ENCODE measurements at regions not wholly inside any gene's neighbourhood (a gene's known extent, or its start where the extent isn't known, plus 50 kb on each side); places are given as distances from the start of the nearest gene placed in this dataset.
A peak's percentile ranks its signal among the peaks of the same experiment; 100 is the strongest.

DNA sequence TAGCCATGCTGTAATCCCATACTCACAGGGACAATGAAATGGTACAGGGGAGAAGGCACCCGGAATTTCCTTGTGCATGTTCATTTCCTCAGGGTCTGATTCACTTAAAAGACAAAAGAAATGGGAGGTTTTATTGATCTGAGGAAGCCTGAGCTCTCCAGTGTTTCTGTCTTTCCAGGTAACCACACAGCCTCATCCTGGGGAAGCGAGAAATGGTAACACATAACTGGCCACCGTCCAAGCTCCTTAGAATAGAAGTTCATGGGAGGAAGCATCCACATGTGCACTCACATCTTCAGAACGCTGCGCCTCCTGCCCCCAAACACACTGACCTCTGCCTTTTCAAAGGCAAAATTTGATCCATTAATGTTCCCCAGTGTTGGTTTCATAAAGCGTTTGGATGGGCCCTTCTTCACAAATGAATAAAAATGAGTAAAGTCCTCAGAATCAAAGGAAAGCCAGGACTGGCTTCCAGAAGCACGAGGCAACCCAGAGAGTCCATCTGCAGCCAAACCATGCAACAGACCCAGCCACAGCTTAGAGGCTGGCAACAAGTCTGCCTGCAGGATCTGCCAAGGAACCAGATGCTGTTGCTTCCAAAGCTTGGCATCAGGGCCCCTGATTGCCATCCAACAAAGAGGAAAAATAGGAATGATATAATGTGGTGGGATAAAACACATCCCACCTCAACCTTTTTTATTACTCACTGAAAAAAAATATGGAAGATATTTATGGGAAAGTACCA, 120.3 kb downstream of the ZBTB18 start:
- H3K4me2 ChIP-seq (ENCODE audit: low read length), result no peak overlapping the region
- no peak overlapping the region for H3K4me3 ChIP-seq (ENCODE audit: low read length)
- H3K9me2 ChIP-seq (replicated peaks; ENCODE audit: low read length), result no peaks in the 10 kb centered on the region
- POLR2A ChIA-PET (ENCODE audit: unreplicated experiment), result no interaction called here
- ATAC-seq, result no peak
- intact Hi-C loops (cut with micrococcal nuclease), result no loop called here
- H3K79me2 ChIP-seq (ENCODE audit: low read length), result no peaks in the 10 kb centered on the region
- no peaks in the 10 kb centered on the region for H4K20me1 ChIP-seq (ENCODE audit: low read length)
- no peaks in the 10 kb centered on the region for H3K9me3 ChIP-seq (ENCODE audit: low read length)
- H3F3A ChIP-seq (ENCODE audit: low read length, unreplicated experiment), result no peaks in the 10 kb centered on the region
- DNase-seq, result no peak
- H3K27me3 ChIP-seq (ENCODE audit: low read length), result no peaks in the 10 kb centered on the region
- no peak overlapping the region for H2AFZ ChIP-seq (ENCODE audit: low read length)
- CTCF ChIA-PET, result interaction anchor here (0.7 kb wide), 1 partner anchor 172 kb away, joined by 4 read pairs; no protein-coding TSS in a partner anchor
- TF ChIP-seq EZH2phosphoT487 (IDR thresholded peaks at IDR 0.05; ENCODE audit: borderline replicate concordance, low read length) (no peak), EZH2 (IDR thresholded peaks at IDR 0.05; ENCODE audit: low read length, unreplicated experiment) (no peak)
- TF ChIP-seq, protein P1, sequence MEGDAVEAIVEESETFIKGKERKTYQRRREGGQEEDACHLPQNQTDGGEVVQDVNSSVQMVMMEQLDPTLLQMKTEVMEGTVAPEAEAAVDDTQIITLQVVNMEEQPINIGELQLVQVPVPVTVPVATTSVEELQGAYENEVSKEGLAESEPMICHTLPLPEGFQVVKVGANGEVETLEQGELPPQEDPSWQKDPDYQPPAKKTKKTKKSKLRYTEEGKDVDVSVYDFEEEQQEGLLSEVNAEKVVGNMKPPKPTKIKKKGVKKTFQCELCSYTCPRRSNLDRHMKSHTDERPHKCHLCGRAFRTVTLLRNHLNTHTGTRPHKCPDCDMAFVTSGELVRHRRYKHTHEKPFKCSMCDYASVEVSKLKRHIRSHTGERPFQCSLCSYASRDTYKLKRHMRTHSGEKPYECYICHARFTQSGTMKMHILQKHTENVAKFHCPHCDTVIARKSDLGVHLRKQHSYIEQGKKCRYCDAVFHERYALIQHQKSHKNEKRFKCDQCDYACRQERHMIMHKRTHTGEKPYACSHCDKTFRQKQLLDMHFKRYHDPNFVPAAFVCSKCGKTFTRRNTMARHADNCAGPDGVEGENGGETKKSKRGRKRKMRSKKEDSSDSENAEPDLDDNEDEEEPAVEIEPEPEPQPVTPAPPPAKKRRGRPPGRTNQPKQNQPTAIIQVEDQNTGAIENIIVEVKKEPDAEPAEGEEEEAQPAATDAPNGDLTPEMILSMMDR (conservative IDR thresholded peaks at IDR 0.05; ENCODE audit: low read depth, low read length), result no peak
- no peak overlapping the region for H3K27ac ChIP-seq (ENCODE audit: low read length)
- peaks cover 8% of the 10 kb centered on the region; the same call in 1 of the 2 replicates for H3K4me1 ChIP-seq (ENCODE audit: insufficient read depth, low read length)
- BruUV-seq (replicated peaks), result no TSS peak
- no peak overlapping the region for H3K9ac ChIP-seq (ENCODE audit: low read length)
- no peaks in the 10 kb centered on the region for H3K36me3 ChIP-seq (ENCODE audit: low read depth, low read length)

DNA sequence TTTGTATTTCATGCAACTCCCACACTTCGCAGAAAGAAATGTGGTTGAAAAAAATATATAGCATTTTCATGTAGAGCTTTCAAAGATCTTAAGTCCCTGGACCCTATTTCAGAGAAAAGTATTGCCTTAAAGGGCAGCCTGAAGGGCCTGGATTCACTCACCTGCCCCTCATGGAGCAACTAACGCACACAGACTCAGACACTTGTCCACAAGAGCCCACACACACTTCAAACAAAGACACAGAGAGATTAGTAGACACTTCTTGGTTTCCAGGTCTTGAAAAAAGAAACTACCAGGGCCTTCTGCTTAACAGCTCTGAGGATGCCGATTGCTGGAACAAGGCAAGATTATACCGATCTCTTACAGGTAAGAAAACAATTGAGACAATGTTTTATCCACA, 122.2 kb downstream of the ZBTB18 start:
- Histone ChIP-seq H3K27ac (ENCODE audit: low read length) (no peak overlapping the region), H3K4me1 (ENCODE audit: insufficient read depth, low read length) (peaks cover 11% of the 10 kb centered on the region; the same call in 1 of the 2 replicates), H3K79me2 (ENCODE audit: low read length) (no peaks in the 10 kb centered on the region), H3K27me3 (ENCODE audit: low read length) (no peaks in the 10 kb centered on the region), H2AFZ (ENCODE audit: low read length) (0 out of 2 replicates have a peak overlapping the region, but pooled peaks have one; percentile 15), H3K9me3 (ENCODE audit: low read length) (no peaks in the 10 kb centered on the region), H3K36me3 (ENCODE audit: low read depth, low read length) (no peaks in the 10 kb centered on the region), H3K9ac (ENCODE audit: low read length) (no peak overlapping the region), H4K20me1 (ENCODE audit: low read length) (no peaks in the 10 kb centered on the region), H3K4me3 (ENCODE audit: low read length) (no peak overlapping the region), H3K9me2 (replicated peaks; ENCODE audit: low read length) (no peaks in the 10 kb centered on the region), H3F3A (ENCODE audit: low read length, unreplicated experiment) (no peaks in the 10 kb centered on the region), H3K4me2 (ENCODE audit: low read length) (no peak overlapping the region)
- DNase-seq, result no peak
- CTCF ChIA-PET, result no interaction called here
- POLR2A ChIA-PET (ENCODE audit: unreplicated experiment), result no interaction called here
- no TSS peak for BruUV-seq (replicated peaks)
- TF ChIP-seq, protein P1 (conservative IDR thresholded peaks at IDR 0.05; ENCODE audit: low read depth, low read length), result no peak
- TF ChIP-seq EZH2phosphoT487 (IDR thresholded peaks at IDR 0.05; ENCODE audit: borderline replicate concordance, low read length) (no peak), EZH2 (IDR thresholded peaks at IDR 0.05; ENCODE audit: low read length, unreplicated experiment) (no peak)
- intact Hi-C loops (cut with micrococcal nuclease), result no loop called here
- ATAC-seq, result no peak

DNA sequence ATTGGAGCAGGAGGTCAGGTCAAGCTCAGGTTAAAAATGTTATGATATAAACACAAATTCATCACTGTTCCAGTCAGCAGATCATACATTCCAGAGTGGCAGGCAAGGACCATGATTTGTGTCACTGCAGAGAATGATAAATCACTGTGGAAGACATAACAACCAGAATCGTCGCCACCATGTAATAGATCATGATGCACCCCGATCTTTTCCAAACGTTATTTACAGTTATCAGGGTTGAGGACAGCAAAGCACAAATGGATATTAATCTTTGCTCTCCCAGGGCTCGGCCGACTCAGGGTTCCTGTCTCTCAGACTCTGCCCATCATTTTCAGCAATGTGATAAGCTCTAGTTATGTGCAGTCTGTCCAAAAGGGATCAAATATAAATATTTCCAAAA, 122.7 kb downstream of the ZBTB18 start:
- no peaks in the 10 kb centered on the region for H3K9me3 ChIP-seq (ENCODE audit: low read length)
- H3K4me2 ChIP-seq (ENCODE audit: low read length), result no peak overlapping the region
- no peaks in the 10 kb centered on the region for H3K36me3 ChIP-seq (ENCODE audit: low read depth, low read length)
- no TSS peak for BruUV-seq (replicated peaks)
- no peaks in the 10 kb centered on the region for H3K79me2 ChIP-seq (ENCODE audit: low read length)
- 0 out of 2 replicates have a peak overlapping the region, but pooled peaks have one; percentile 15 for H2AFZ ChIP-seq (ENCODE audit: low read length)
- TF ChIP-seq EZH2 (IDR thresholded peaks at IDR 0.05; ENCODE audit: low read length, unreplicated experiment), result no peak
- TF ChIP-seq, protein P1 (conservative IDR thresholded peaks at IDR 0.05; ENCODE audit: low read depth, low read length), result no peak
- TF ChIP-seq EZH2phosphoT487 (IDR thresholded peaks at IDR 0.05; ENCODE audit: borderline replicate concordance, low read length), result no peak
- H3K27ac ChIP-seq (ENCODE audit: low read length), result no peak overlapping the region
- CTCF ChIA-PET, result no interaction called here
- H3K4me3 ChIP-seq (ENCODE audit: low read length), result no peak overlapping the region
- H3K4me1 ChIP-seq (ENCODE audit: insufficient read depth, low read length), result peaks cover 11% of the 10 kb centered on the region; the same call in 1 of the 2 replicates
- no peaks in the 10 kb centered on the region for H3F3A ChIP-seq (ENCODE audit: low read length, unreplicated experiment)
- ATAC-seq (no peak), DNase-seq (no peak)
- intact Hi-C loops (cut with micrococcal nuclease), result no loop called here
- H3K27me3 ChIP-seq (ENCODE audit: low read length), result no peaks in the 10 kb centered on the region
- H3K9ac ChIP-seq (ENCODE audit: low read length), result no peak overlapping the region
- POLR2A ChIA-PET (ENCODE audit: unreplicated experiment), result no interaction called here
- no peaks in the 10 kb centered on the region for H3K9me2 ChIP-seq (replicated peaks; ENCODE audit: low read length)
- H4K20me1 ChIP-seq (ENCODE audit: low read length), result no peaks in the 10 kb centered on the region

Measured in PC-3 (cell line).